ENCODE measurements at regions not wholly inside any gene's neighbourhood (a gene's known extent, or its start where the extent isn't known, plus 50 kb on each side); places are given as distances from the start of the nearest gene placed in this dataset.
"Not testable (repeated sequence)": the region's sequence is repeated elsewhere in the genome, so short reads cannot be mapped to it uniquely, and the experiment has no call there.

DNA sequence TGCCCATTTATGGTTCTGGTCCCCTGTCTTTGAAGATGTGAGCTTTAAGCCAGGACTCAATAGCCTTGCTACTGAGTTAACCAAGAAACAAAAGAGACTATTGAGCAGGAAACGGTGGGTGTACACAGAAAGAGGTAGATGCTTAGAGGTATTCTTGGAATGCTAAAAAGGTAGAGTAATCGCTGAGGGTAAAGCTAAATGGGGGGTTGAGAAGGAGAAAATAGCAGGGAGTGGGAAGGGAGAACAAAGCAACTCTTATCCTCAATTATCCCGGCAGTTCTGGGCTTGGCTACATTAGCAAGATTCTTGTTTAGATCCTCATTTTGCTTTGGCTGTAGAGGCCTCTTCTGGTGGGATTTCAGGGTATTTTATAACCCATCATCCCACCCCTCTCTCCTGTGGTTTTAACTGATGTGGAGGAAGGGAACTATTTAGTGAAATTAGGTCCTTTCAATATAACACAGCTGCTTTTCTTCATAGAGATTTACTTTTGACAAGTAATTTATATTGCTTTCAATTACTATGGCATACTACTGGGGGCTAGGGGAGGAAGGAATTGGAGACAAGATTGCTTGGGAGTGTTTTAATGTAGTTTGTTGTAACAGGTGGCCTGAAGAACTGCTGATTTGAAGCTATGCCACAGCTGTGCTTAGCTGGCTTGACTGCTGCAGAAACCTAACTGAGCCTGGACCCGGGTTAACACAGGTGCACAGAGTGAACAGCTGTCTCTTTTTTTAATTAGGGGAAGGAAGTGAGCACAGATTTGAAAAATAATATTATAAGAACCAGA, 234.3 kb upstream of the CCDC54 start:
- no peak for DNase-seq (ENCODE audit: low read depth)

DNA sequence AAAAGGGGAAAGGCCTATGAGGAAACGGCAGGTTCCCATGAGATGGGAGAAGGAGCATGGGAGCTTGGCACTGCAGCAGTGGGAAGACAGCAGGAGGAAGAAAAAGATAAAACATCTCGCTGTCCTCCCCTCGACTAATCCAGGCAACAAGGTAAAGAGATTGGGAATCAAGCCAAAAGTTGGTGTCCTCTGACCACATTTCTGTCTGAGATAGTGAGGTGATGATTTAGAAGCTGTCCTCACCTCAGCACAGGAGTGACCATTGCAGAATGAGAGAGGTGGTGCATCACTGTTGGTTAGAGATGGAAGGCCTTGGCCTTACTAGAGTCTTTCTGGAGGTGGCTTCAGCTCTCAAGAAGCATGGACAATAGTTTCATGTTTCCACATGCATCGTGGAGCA, 226.6 kb upstream of the CCDC54 start:
- no peak for DNase-seq (ENCODE audit: low read depth)

DNA sequence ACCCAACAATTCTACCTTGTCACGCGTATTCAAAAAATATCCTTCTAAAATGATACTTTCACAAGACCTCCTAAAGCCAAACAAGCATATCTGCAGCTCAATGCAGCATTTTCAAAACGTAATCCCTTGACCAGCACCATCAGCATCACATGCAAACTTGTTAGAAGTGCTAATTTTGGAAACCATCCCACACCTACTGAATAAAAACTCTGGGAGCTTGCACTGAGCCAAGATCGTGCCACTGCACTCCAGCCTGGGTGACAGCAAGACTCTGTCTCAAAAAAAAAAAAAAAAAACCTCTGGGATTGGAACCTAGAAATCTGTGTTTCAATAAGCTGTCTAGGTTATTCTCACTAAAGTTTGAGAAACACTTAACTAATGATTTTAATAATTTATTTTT, 223.3 kb upstream of the CCDC54 start:
- DNase-seq (ENCODE audit: low read depth), result no peak

DNA sequence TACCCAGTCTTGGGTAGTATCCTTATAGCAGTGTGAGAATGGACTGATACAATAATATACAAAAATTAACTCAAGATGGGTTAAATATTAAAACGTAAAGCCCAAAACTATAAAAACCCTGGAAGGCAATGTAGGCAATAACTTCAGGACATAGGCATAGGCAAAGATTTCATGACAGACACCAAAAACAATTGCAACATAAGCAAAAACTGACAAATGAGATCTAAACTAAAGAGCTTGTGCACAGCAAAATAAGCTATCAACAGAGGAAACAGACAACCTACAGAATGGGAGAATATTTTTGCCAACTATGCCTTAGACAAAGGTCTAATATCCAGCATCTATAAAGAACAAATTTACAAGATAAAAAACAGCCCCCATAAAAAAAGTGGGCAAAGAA, 204.8 kb upstream of the CCDC54 start:
- no peak for DNase-seq (ENCODE audit: low read depth)

DNA sequence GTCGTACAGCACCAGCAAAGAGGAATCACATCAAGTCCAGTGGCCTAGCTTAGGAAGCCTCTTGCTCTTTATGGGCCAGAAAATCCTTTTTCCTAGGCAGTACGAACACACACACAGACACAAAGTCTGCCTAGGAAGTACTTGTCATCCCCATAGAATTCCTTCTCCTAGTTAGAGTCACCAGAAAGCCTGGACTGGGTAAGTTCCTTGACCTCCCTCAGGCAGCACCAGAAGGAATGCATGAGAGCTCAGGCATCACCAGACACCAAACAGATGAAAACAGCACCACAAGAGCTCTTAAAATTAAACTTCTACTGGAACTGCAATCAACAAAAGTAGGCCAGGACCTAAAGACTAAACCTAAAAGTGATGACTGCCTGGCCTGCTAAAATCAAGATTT, 192.9 kb upstream of the CCDC54 start:
- no peak for DNase-seq (ENCODE audit: low read depth)

DNA sequence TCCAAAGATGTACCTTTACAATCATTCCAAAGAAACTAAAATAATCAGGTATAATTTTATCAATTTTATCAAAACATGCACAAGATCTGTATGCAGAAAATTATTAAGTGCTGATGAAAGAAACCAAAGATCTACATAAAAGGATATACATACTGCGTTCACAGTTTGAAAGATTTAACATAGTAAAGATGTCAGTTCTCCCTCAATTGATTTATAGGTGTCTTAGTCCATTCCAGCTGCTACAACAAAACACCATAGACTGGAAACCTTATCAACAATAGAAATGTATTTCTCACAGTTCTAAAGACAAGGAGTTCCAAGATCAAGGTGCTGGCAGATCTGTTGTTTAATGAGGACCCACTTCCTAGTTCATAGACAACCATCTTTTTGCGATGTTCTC, 189.0 kb upstream of the CCDC54 start:
- DNase-seq (ENCODE audit: low read depth), result no peak

DNA sequence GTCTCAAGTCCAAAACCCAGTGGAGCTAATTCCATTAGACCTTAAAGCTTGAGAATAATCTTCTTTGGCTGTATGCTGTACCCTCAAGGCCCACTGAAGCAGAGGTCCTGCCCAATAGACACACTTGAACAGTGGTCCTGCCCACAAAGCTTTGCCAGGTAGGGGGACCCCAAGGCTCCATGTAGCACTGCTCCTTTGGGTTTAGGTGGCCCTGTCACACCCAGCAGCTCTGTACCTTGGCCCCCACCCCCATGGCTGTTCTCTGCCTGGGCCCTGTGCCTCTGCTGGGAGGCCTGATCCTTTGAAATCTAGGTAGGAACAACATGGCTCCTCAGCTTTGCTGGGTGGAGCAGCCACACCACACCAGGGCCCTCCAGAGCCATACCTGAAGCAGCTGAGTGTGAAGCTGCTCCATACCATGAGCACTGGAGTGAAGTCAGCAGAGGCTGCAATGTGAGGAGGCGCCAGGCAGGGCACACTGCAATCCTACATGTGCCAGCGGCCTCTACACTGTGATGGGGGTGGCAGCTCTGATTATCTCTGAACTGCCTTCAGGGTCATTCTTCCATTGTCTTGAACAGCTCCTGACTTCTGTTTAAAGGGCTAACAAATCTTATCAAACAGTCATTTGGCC, 188.0 kb upstream of the CCDC54 start:
- no peak for DNase-seq (ENCODE audit: low read depth)

DNA sequence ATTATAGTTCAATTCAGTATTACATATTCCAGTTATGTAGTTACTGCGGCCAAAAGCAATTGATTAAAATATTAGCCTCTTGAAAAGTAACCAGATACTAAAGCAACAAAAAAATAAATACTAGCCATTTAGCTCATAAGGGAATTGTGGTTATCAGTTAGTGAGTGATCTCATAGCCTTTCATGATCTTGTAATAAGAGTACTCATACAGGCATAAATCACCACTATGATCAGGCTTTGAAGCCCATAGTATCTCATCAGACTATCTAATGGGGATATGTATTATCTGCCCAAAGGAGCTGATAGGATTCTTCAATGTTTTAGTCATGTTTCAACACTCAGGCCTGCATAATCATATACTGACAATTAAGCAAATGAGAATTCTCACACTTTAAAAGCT, 184.1 kb upstream of the CCDC54 start:
- DNase-seq (ENCODE audit: low read depth), result no peak

DNA sequence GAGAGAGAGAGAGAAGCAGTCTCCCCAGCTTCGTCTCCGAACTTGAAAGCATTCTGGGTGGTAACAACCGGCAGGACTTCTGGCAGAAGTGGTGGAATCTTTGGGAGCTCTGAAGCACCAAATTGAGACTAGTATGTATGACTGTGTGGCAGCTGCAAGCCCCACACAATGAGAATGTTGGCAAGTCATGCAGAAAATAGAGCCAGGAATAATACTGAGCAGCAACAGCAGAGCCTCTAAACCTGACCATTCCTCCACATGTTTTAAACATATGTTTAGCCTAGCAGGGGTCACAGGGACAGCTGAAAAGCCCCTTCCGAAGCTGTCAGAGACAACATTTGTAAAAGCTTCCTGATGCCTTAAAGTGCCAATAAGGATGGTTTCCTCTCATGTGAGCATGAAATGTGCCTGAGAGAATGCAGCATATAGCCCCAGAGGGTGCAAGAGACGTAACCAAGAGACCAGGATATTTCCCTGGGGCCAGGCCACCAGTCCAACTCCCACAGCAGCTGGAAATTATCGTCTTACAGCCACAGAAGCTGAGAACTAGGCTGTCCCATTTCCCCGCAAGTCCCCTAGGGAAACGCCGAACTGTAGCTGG, 178.6 kb upstream of the CCDC54 start:
- no peak for DNase-seq (ENCODE audit: low read depth)

DNA sequence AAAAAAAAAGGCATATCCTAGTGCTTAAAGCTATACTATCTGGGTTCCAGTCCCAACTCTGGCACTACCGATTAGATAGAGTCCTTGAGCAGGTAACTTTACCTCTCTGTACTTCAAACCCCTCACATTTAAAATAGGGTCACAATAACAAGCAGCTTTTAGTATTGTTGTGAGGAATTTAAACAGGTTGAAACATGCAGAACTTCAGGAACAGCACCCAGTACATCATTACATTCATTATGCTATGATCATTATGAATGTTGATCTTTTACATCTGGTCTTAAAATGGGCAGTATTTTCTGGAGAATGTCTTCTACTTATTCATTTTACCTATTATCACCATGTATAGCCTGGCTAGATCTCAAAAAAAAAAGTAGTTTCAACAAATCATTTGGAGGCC, 176.1 kb upstream of the CCDC54 start:
- DNase-seq (ENCODE audit: low read depth), result no peak

DNA sequence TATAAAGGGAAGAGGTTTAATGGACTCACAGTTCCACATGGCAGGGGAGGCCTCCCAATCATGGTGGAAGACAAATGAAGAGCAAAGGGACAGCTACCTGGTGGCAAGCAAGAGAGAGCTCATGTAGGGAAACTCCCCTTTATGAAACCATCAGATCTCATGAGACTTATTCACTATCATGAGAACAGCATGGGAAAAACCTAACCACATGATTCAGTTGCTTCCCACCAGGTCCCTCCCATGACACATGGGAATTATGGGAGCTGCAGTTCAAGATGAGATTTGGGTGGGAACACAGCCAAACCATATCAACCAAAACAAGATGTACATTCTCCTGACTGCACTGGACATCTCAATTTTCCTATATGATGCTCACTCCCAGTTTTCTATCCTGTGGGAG, 174.4 kb upstream of the CCDC54 start:
- not testable (repeated sequence) for DNase-seq (ENCODE audit: low read depth)

DNA sequence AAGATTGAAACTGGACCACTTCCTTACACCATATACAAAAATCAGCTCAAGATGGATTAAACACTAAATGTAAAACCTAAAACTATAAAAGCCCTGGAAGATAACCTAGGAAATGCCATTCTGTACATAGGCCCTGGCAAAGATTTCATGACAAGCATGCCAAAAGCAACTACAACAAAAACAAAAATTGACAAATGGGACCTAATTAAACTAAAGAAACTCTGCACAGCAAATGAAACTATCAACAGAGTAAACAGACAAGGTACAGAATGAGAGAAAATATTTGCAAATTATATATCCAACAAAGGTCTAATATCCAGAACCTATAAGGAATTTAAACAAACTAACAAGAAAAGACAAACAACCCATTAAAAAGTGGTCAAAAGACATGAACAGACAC, 173.1 kb upstream of the CCDC54 start:
- DNase-seq (ENCODE audit: low read depth), result no peak

DNA sequence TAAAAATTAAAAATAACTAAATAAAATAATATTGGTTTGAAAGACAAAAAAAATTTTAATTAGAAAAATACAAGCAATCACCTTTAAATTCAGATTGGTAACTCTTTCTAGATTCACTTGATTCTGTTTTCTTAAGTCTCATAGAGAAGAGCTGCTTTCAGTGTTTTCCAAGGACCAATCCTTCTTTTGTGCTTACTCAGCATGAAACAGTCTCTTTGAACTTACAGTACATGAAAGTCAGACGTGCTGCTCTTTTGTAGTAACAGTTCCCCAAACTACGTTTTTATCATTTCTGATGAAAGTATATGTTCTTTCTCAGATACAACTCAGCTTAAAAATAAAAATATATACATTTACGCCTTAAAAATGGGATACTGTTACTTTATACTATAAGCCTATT, 171.9 kb upstream of the CCDC54 start:
- no peak for DNase-seq (ENCODE audit: low read depth)

DNA sequence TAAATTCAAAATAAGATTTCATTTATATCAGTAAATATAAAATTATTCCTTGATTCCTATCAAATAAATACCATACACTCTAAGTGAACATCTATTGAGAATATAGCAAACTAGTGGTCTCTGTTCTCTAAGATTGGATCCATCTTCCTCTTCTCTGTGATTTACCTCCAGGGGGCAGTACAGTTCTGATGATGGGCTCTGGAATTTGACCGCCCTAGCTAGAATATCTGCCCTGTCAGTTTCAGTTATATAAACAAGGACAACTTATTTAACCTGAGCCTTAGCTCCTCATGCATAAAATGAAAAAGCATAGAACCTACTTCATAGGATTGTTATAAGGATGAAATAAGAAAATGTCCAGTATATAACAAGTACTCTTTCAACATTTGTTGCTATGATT, 171.1 kb upstream of the CCDC54 start:
- no peak for DNase-seq (ENCODE audit: low read depth)

DNA sequence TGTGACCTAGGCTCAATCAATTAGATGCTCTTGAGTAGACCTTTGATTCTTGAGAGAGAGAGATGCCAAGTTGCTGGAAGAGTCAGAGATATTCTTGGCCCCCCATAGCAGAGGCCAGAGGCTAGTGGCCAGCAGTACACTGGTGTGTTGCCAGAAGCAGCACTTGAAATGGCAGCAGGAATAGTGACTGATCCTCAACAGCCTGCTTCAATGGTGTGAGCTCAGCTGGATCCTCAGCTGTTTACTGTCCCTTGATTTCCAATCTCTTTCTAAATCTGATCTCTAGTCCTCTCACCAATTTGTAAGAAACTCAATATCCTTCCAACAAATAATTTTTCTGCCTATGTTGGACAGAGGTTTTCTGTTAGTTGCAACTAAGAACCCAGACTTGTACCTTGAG, 170.3 kb upstream of the CCDC54 start:
- DNase-seq (ENCODE audit: low read depth), result no peak

DNA sequence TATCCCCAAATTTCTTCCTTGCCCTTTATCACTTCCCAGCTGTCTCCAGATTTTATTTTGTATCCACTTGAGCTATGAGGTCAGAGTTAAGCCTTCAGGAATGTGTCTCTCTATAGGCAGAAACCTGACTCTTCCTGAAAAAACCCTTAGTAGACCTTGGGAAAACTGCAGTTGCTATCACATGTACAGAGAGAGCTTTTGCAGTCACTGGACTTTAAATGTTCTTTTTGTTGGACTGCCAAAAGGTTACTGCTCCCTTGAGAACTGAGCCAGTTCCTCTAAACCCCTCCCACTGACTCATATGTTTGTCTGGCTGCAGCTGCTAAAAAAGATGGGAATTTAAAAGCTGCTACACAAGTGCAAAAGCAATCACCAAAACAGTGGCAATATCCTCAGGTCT, 169.1 kb upstream of the CCDC54 start:
- peak; percentile 95 for DNase-seq (ENCODE audit: low read depth)

DNA sequence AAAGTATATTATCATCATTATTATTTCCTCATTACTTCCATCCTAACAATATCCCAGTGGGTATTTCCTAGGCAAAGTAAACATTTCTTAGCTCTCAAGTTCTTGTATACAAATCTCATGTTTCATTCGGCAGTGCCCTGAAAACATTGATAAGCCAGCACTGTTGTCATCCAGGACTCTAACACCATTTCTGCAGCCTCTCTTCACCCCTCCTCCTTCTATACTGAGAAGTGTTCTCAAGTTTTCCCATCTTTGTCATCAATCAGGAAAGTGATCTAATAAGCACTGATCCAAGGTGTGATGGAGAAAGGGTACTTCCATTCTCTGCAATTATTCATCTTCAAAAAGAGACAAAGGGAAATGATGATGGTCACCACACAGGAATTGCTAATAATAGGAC, 168.4 kb upstream of the CCDC54 start:
- DNase-seq (ENCODE audit: low read depth), result no peak

DNA sequence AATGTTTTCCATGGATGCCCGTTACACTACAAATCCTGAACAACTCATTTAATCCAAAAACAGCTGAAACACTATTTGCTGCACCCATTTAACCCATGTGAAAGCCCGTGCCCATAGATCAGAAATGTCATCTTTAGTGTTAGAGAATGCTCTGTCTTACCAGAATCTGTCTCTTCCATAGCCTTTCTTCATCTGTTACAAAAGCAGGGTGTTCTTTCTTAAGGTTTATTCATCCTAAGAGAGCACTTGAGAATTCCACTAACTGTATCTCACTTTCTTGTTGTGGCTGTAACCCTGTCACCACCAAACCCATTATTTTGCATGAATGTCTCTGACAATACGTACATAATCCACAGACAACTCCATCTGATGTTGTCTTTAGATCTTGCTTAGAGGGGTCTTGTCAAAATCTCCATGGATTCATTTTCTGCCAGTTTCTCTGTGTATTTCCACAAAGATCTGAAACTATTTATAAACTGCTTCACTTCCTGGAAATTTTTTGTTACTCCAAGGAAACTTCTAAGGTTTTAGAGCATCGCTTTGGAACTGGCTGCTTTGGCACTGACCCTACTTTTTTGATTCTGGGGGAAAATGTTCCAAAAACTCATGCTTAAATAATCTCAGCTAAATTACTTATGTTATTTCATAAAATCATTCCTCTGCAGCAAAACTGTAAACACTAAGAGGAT, 167.8 kb upstream of the CCDC54 start:
- DNase-seq (ENCODE audit: low read depth), result no peak

DNA sequence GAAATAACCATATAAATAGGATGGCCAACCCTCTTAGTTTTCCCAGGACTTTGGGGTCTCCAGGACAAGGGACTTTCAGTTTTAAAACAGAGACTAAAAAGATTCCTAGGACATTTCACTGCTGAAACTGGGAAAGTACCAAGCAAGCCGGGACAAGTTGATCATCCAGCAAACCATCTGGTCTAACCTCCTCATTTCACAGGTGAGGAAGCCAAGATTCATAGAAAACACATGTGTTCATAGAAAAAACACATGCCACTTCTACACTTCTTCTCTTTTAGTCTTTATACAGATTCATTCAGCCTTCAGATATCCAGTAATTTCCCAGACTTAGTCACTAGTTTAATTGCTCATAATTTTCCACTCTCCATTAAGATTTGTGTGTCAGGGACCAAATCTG, 165.6 kb upstream of the CCDC54 start:
- no peak for DNase-seq (ENCODE audit: low read depth)

DNA sequence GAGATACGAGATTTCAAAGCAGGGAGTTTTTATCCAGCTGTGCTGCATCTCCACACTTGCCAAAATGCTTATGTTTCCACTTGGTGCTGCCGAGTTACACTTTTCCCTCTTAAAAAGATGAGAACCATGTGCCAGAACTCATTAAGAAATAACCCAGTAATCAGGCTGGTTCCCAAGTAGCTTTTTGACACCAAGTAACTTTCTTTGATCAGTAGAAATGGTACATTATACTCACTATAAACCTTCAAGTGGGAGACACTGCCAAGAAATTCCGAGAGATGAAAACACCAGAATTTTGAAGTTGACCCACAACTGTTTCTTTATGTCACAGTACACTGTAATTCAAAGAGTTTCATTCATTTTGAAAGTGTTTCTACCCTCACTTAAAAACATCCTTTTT, 164.6 kb upstream of the CCDC54 start:
- DNase-seq (ENCODE audit: low read depth), result no peak

DNA sequence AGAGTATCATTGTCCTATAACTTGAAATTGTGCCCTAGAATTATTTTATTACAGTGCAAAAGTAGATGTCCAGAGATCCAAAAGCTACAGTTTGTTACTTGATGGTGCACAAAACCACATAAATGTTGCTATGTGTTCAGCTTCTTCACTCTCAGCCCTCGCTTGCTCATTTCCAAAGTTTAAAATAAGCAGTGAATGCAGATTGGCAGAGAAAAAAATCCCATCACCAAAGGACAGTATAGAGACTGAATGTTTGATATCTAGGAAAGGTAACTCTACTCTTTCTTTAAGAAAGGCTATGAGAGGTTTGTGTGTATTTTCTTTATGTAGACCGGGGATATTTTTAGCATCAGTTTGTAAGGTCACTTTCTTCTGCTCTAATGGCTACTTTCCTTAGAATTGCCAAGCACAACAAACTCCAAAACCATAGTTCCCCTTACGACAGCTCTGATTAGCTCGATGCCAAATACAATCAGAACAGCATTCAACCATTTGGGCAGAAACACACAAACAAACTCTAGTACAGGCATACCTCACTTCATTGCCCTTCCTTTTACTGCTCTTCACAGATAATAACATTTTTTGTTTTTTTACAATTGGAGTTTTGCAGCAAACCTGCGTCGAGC, 164.1 kb upstream of the CCDC54 start:
- no peak for DNase-seq (ENCODE audit: low read depth)

DNA sequence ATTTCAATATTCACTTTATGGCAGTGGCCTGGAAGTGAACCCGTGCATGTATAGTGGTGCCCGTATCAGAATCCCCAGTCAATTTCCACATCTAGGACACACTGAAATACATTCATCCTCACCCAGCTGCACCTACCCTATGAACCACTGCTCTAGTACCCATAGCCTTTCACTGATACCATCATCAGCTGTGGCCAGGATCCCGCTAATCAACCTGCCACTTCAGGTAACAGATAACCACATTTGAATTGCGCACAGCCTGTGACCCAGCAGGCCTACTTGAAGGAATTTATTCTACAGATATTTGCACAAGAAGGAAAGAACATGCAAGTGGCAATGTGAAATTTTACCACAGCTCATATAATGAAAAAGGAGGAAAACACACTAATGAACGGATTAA, 161.0 kb upstream of the CCDC54 start:
- no peak for DNase-seq (ENCODE audit: low read depth)

DNA sequence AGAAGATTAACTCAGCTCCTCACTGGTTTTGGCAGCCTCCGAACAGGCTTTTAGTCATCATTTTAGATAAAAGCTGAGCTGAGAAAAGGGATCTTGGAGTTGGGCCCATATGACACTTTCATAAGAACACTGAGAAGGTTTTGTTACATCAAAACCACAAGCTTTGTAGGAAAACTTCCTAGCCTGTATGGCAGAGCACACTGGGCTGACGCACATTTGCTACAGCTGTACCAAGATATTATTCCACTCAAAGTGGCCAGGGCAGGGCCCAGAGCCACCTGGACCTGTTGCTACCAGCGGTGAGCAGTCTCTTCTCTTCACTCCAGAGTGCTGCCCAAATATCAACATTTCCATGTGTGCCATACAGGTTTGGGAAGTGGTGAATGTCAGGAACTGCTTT, 160.5 kb upstream of the CCDC54 start:
- peak; percentile 78 for DNase-seq (ENCODE audit: low read depth)
